ENCODE measurements at regions not wholly inside any gene's neighbourhood (a gene's known extent, or its start where the extent isn't known, plus 50 kb on each side); places are given as distances from the start of the nearest gene placed in this dataset.
A peak's percentile ranks its signal among the peaks of the same experiment; 100 is the strongest.
"Not testable (repeated sequence)": the region's sequence is repeated elsewhere in the genome, so short reads cannot be mapped to it uniquely, and the experiment has no call there.

DNA sequence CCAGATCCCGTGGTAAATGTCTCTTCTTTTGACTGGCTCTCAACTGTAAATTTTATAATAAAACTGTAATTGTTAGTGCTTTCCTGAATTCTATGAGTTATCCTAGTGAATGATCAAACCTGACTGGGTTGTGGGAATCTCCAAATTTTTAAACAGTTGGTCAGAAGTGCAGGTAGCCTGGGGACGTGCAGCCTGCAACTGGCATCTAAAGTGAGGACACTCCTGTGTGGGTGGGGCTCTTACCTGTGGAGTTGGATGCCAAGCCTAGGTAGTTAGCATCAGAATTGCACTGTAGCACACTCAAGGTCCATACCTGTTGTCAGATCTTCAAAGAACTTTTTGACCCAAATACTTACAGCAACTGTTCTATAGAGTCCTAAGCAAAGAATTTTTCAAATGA lies 207.1 kb upstream of the NBEA start:
- H3K27me3 ChIP-seq = no peaks in the 10 kb centered on the region
- peak overlapping the region in 2 of 4 donors; percentile 8 to 44 for H3K27ac ChIP-seq
- 25 to 28% methylated on average over 1 to 2 of the region's 2 CpGs for WGBS, 2 donors
- intact Hi-C loops (cut with DNase I) = no loop called here
- no peak for DNase-seq
- no peaks in the 10 kb centered on the region for H3K9me3 ChIP-seq
- peaks cover 0 to 9% (median 0%) of the 10 kb centered on the region in 3 donors for H3K4me1 ChIP-seq
- H3K36me3 ChIP-seq = no peaks in the 10 kb centered on the region
- H3K4me3 ChIP-seq = no peak overlapping the region
- TF ChIP-seq, protein P1, sequence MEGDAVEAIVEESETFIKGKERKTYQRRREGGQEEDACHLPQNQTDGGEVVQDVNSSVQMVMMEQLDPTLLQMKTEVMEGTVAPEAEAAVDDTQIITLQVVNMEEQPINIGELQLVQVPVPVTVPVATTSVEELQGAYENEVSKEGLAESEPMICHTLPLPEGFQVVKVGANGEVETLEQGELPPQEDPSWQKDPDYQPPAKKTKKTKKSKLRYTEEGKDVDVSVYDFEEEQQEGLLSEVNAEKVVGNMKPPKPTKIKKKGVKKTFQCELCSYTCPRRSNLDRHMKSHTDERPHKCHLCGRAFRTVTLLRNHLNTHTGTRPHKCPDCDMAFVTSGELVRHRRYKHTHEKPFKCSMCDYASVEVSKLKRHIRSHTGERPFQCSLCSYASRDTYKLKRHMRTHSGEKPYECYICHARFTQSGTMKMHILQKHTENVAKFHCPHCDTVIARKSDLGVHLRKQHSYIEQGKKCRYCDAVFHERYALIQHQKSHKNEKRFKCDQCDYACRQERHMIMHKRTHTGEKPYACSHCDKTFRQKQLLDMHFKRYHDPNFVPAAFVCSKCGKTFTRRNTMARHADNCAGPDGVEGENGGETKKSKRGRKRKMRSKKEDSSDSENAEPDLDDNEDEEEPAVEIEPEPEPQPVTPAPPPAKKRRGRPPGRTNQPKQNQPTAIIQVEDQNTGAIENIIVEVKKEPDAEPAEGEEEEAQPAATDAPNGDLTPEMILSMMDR (IDR thresholded peaks at IDR 0.05) = no peak
- TF ChIP-seq POLR2A (IDR thresholded peaks at IDR 0.05) = no peak

DNA sequence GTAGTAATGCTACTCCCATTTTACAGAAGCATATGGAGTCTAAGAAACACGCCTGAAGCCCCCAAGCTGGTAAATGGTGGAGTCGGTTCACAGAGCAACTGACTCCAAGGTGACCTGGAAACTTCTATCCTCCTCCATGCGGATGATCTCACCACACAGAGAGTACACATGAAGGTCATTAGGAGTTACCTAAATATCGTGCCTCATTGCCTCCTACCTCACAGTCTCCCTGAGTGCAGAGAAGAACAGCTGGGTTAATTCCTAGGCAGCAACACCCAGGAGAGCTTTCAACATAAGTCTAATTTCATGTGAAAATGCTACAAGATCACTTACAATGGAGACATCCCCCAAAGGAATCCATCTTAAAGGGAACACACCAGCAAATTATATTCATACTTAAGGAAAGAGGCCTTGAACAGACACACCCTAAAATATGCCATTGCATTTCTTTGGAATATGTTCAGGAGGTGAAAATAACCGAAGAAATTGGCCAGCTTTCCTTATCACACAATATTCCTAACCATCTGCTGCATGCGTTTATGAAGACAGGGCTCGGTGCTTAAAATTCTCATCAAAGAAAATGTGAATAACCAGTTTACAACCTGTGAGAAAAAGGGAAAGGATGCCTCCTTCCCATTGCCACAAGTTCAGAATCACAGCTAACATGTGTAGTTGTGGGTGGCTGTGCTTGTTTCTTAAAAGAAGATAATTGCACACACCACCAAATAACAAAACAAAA lies 203.6 kb upstream of the NBEA start:
- DNase-seq = no peak
- Histone ChIP-seq H3K27me3 (no peaks in the 10 kb centered on the region), H3K9me3 (no peaks in the 10 kb centered on the region), H3K27ac (no peak overlapping the region), H3K4me3 (no peak overlapping the region), H3K4me1 (peaks cover 0 to 9% (median 0%) of the 10 kb centered on the region in 3 donors), H3K36me3 (no peaks in the 10 kb centered on the region)
- TF ChIP-seq, protein P1 (IDR thresholded peaks at IDR 0.05) = no peak
- no peak for TF ChIP-seq POLR2A (IDR thresholded peaks at IDR 0.05)
- intact Hi-C loops (cut with DNase I) = no loop called here
- 60 to 67% methylated on average over 5 to 7 of the region's 7 CpGs for WGBS, 2 donors

DNA sequence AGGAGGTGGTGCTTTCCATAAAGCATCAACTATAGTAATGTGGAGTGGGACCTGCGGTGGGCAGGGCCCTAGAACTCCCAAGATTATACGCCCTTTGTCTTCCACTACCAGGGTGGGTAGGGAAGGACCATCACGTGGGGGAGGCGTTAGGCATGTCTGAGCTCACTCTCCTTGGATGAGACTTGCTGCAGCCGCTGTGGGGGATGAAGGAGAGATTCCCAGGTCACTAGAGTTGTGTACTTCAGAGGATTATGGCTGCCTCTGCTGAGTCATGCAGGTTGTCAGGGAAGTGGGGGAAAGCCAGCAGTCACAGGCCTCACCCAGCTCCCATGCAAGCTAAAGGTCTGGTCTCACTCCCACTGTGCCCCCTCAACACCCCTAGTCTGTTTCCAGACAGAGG lies 195.0 kb upstream of the NBEA start:
- peak overlapping the region in 2 of 4 donors; percentile 11 to 52 for H3K27ac ChIP-seq
- intact Hi-C loops (cut with DNase I) = not testable (repeated sequence)
- peaks cover 0 to 29% (median 18%) of the 10 kb centered on the region in 3 donors for H3K4me1 ChIP-seq

DNA sequence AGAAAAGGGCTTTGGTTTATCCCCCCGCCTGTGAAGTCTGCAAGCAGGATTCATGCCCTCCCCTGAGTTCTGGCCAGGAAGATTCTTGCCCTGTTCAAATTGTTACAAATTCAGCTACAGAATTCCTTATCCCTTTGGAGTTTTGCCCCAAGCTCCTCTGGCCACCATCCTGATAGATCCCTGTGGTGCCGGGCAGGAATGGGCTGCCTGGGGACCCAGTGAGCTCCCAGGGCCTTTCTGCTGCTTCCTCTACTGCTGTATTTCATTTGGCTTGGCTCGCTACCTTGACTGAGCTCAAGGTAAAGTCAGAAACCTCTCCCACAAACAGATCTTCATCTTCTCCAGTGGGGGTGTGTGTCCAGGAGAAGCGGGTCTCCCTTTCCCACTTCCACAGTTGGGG lies 194.6 kb upstream of the NBEA start:
- peaks cover 0 to 7% (median 0%) of the 10 kb centered on the region in 4 donors for H3K27me3 ChIP-seq
- peak overlapping the region in 2 of 4 donors; percentile 11 to 52 for H3K27ac ChIP-seq
- no peak for DNase-seq
- no peaks in the 10 kb centered on the region for H3K36me3 ChIP-seq
- H3K9me3 ChIP-seq = no peaks in the 10 kb centered on the region
- H3K4me1 ChIP-seq = peaks cover 0 to 29% (median 18%) of the 10 kb centered on the region in 3 donors
- H3K4me3 ChIP-seq = no peak overlapping the region
- WGBS, 2 donors = 71 to 78% methylated on average over 2 to 3 of the region's 4 CpGs
- intact Hi-C loops (cut with DNase I) = no loop called here
- TF ChIP-seq, protein P1 (IDR thresholded peaks at IDR 0.05) = no peak
- no peak for TF ChIP-seq POLR2A (IDR thresholded peaks at IDR 0.05)

More for the DNA sequence above, 195.0 kb upstream of the NBEA start:
- H3K9me3 ChIP-seq, H3K36me3 ChIP-seq, H3K4me3 ChIP-seq, H3K27me3 ChIP-seq, DNase-seq: not testable (repeated sequence)
- WGBS, 2 donors = 50 to 86% methylated on average over 1 to 3 of the region's 5 CpGs

DNA sequence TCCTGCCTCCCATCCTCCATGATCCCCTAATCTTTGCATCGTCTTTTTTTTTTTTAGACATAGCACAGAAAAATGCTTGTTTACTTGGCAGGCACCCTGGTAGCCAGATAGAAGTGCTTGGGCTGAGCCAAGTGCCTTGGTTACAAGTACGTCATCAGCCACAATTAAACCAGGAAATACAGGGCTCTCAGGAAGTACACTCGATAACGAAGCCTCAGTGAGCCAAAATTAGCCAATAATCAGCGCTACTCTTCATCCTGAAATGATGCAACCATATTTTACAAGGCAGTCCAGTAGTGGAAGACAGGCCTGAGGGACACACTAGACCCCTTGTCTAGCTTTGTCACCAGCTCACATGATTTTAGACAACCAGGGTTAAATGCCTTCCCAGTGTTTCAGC lies 194.0 kb upstream of the NBEA start:
- Histone ChIP-seq H3K27me3 (peaks cover 0 to 7% (median 0%) of the 10 kb centered on the region in 4 donors), H3K27ac (peak overlapping the region in 3 of 4 donors; percentile 30 to 63 (median 52)), H3K4me3 (no peak overlapping the region), H3K9me3 (no peaks in the 10 kb centered on the region), H3K36me3 (no peaks in the 10 kb centered on the region), H3K4me1 (peaks cover 0 to 29% (median 18%) of the 10 kb centered on the region in 3 donors)
- 34 to 56% methylated on average over 5 of the region's 5 CpGs for WGBS, 2 donors
- TF ChIP-seq, protein P1 (IDR thresholded peaks at IDR 0.05) = no peak
- TF ChIP-seq POLR2A (IDR thresholded peaks at IDR 0.05) = no peak
- no peak for DNase-seq
- intact Hi-C loops (cut with DNase I) = no loop called here

All from esophagus squamous epithelium (tissue), 5 donors.